GM18517 (cell line): ENCODE measurements at regions not wholly inside any gene's neighbourhood (a gene's known extent, or its start where the extent isn't known, plus 50 kb on each side); places are given as distances from the start of the nearest gene placed in this dataset.

Source experiments
- ATAC-seq: cut with Tn5 transposase; IDR thresholded peaks from one replicate; pipeline ENCODE4 v1.9.1; 2021; ENCODE audit warnings: mild to moderate bottlenecking, moderate library complexity; ENCODE audit not compliant: unreplicated experiment

DNA sequence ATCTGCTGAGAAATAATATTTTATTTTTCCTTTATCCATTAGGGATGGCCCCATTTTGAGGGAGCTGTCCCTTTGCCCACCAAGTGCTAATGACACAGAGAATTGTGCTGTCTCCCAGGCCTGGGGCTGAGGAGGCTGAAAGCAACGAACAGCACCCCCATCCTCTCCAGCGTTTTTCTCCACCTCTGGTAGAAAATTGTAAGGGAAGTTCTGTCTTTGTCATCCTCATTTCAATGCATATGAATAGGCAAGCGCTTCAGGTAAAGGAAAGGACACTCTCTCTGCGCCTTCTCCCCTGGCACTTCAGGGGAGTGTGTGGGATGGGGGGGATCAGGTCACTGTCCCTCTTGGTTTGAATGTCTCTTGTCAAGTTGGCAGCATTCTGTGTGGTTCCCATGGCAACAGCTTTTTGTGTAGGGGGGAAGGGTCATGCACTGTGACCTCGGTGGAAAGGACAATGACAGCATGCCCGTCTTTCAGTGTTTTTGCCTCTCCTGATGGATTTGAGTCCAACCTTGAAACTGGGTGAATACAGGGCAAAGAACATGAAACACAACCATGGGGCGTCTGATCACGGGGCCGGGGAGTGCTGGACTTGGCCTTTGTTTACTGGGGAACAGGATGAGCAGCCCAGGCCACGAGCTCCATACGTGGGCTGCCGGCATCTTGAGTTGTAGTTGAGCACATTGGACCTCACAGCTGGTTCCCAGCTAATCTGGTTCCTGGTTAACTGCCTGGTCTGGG lies 230.2 kb downstream of the VRK1 start:
- ATAC-seq, result no peak

DNA sequence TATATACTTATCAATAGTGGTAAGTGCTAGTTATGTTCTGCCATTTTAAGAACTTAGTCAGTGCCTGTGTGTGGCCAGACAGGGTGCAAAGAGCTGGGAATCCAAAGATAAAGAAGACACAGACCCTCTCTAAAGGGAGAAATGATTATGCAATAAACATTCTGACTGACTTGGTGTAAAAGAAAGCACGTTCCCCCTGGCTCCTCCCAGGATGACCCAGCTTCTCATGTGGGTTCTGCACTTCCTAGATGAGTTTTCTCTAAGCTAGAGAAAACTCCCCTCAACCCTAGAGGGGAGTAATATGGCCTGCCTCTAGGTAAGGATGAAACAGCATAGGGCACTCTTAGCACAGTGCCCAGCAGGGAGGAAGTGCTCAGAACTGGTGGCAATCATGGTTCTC lies 231.2 kb downstream of the VRK1 start:
- no peak for ATAC-seq

- ATAC-seq, result no peak
Observed at GRCh38 chr14:97029800-97030199, 232.6 kb downstream of the VRK1 start.

- ATAC-seq, result no peak
Observed at GRCh38 chr14:97031530-97031929, 234.3 kb downstream of the VRK1 start.

- no peak for ATAC-seq
Observed at GRCh38 chr14:97033556-97034081, 236.4 kb downstream of the VRK1 start.

DNA sequence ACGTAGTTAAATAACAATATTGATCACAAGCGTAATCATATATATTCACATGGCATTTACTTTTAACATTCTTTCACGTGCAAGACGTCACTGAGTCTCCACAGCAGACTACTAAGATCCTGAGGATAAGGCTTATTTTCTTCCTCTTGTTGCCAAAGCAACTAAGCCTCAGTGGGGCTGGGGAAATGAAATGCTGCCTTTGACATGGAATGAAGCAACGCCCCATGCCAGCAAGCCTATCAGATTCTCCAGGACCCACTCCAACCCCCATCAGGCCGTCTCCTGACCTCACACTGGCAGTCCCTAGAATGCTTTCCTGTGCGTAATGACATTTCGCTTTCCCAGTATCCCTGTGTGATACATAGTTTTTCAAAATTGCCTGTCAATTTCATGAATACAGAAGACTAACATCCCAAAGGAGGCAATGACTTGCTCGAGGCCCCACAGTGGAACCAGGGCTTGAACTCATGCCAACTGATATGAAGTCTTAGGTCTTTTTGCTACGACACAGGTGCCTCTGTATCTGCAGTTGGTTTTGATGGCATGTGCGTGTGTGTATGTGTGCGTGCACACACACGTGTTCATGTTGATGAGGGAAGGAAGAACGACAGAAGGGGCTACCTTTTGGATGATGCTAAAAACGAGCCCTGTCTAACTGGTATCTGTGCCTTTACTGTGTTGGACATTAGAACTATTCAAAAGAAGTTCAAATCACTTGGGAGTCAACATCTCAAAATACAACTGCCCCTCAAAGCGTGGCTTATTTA lies 239.1 kb downstream of the VRK1 start:
- ATAC-seq, result no peak

DNA sequence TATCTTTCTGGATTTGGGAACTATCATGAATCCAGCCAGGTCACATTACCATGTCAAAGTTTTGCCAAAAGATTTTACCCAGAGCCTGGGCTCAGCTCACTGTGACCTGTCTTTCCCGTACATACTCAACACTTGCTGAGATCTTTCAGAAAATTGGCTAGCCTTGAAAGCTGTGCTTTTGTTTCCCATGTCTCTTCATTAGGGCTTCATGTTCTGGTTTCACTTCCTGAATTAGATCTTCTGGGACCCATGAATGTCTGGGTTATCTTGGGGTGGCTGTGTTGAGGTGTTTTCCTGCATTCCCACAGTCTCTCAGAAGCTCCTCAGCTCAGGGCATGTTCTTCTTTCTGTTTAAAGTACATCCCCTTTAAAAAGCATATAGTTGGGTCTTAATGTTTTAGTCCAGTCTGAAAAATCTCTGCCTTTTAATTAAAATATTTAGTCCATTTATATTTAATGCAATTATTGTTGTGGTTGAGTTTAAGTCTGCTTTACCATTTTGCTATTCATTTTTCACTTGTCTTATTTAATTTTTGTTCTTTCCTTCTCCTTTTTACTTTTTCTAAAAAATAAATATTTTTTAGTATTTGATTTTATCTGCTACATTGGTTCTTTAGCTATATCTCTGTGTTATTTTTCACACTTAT lies 242.7 kb downstream of the VRK1 start:
- no peak for ATAC-seq

DNA sequence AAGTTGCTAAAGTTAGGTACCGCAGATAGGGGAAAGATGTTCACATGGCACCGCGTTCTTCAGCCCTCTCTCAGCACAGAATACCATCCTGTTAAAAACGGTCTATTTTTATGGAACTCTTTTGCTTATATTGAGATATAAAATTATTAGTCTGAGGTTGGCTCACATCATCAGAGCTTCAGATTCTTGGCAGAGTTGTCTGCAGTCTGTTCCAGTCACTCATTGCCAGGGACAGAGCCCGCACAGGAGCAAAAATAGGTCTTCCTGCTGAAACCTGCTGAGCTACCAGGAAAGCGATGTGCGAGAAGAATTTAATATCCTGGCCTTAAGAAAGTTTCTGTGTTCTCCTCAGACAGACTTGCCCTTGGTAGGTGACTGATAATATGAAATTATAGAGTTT lies 249.8 kb downstream of the VRK1 start:
- ATAC-seq, result no peak

DNA sequence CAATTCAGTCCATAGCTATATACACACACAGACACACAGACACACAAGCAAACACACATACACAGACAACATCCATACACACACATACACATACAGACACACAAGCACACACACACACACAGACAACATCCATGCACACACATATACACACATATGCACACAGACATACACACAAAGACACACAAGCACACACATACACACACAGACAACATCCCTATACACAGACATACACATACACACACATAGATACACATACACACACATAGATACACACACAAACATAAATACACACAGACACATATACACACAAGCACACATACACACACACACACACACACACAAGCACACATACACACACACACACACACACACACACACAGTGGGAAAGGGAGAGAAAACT lies 254.8 kb downstream of the VRK1 start:
- no peak for ATAC-seq

GRCh38 chr14:97053941-97054340 lies 256.8 kb downstream of the VRK1 start:
- ATAC-seq, result no peak

GRCh38 chr14:97055355-97055754 lies 258.2 kb downstream of the VRK1 start:
- ATAC-seq, result no peak

GRCh38 chr14:97056086-97056485 lies 258.9 kb downstream of the VRK1 start:
- ATAC-seq, result no peak

DNA sequence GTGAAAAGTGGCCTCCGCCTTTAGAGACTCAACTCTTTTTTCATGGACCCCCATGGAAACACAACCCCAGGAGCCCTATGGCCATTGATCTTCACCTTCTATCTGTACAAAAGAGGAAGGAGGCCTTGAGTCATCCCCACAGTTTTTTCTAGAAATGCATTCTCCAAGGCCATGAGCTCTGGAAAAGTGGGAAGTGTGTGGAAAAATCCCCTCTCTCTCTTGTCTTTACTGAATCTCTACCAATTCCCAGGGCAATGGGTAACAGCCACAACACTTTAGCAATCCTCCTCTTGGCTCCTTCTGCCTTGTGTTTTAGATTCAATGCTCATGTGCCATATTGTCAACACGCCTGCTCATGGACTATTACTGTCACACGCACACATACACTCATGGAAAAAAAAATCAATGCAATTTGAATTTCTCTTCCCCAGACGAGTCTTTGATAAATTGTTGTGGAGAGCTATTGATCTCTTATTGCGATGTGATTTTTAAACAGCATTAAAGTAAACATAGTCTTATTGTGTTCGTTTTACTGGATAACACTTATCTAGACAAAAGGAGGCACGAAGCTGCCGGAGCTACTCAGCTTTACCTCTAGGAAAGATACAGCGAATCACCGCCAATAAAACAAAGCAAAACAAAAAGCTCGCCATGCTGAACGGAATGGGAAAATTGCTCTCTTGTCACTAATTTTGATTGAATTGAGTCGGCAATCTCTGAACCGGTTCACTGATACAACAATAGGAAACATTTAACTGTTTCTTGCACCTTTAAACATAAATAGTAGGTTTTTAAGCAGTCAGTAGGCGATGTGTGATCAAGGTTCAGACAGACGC lies 260.3 kb downstream of the VRK1 start:
- ATAC-seq, result no peak

GRCh38 chr14:97058074-97058467 lies 260.9 kb downstream of the VRK1 start:
- ATAC-seq, result no peak

DNA sequence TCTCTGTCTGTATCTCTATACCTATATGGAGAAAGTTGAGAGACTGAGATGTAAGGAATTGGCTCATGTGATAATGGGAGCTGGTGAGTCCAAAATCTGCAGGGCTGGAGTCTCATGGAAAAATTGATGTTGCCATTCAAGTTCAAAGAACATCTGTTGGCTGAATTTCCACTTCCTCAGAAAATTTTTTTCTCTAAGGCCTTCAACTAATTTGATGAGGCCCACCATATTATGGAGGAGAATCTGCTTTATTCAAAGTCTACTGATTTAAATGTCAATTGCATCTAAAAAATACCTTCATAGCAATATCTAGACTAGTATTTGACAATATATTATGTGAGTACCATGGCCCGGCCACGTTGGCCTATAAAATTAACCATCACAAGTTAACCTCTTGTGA lies 261.4 kb downstream of the VRK1 start:
- ATAC-seq, result no peak

- no peak for ATAC-seq
Observed at GRCh38 chr14:97061198-97061597, 264.0 kb downstream of the VRK1 start.

GRCh38 chr14:97061714-97062113 lies 264.5 kb downstream of the VRK1 start:
- no peak for ATAC-seq

DNA sequence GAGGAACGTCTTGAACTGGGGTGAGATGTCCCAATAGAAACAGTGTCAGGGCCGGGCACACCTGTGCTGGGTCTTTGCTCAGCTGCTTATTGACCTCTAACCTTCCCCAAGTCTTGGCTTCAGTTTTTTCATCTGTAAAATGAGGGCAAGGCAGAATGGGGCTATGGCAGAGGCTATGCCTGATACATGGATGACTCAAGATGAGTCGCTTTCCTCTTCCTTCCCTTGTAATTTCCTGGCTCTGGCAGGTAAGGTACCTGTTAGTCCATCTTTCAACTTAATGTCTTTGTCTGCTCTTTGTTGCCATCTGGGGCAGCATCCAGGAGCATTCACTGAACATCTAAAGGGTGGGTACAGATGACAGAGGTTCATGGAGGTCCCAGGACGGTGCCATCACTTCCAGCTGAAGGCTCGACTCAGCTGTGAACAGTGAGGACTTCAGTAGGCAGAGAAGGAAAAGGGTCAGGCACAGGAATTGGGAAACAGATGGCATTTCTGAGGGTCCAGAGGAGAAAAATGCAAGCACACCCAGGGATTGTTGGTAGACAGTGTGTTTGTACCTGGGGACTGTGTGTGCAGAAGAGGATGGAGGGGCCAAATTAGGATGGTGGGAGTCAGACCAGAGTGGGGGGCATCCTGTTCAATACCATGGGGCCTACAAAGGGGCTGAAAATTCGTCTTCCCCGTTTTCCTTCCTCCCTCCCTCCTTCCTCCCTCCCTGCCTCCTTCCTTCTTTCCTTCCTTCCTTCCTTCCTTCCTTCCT lies 268.3 kb downstream of the VRK1 start:
- ATAC-seq, result no peak

GRCh38 chr14:97066068-97066899 lies 269.1 kb downstream of the VRK1 start:
- no peak for ATAC-seq
